Activated B cell treated with CpG ODN at 0.5 μM for 24 hours (primary cell): ENCODE measurements at regions not wholly inside any gene's neighbourhood (a gene's known extent, or its start where the extent isn't known, plus 50 kb on each side); places are given as distances from the start of the nearest gene placed in this dataset.

ENCODE experiments used
- ATAC-seq: fragments of 200-7000 bp; cut with Tn5 transposase; one replicate; pipeline ENCODE4 v1.10.0; 2021; ENCODE audit warnings: low read depth, mild to moderate bottlenecking, moderate library complexity
- CTCF ChIA-PET: fragments of 350-600 bp; sonication (Branson Sonifier 250); formaldehyde crosslinking; loops from one replicate; lab custom pipeline; 2021; ENCODE audit warnings: antibody characterized with exemption; lab: Charles Lee
- POLR2A ChIA-PET: fragments of 350-600 bp; sonication (Branson Sonifier 250); formaldehyde crosslinking; loops from one replicate; lab custom pipeline; 2021; ENCODE audit warnings: antibody characterized with exemption; lab: Charles Lee
- DNase-seq: peaks from one replicate; pipeline ENCODE4 v3.0.0; 2022
- H3K27ac Mint-ChIP-seq: one replicate; pipeline ENCODE4 v1.8.0; 2020; ENCODE audit warnings: mixed read lengths
- H3K27me3 Mint-ChIP-seq: one replicate; pipeline ENCODE4 v1.8.0; 2021; ENCODE audit warnings: mixed read lengths
- H3K36me3 Mint-ChIP-seq: one replicate; pipeline ENCODE4 v1.8.0; 2021; ENCODE audit warnings: low read depth, mixed read lengths
- H3K4me1 Mint-ChIP-seq: one replicate; pipeline ENCODE4 v1.8.0; 2021; ENCODE audit warnings: mixed read lengths
- H3K4me3 Mint-ChIP-seq: one replicate; pipeline ENCODE4 v1.8.0; 2020; ENCODE audit warnings: mild to moderate bottlenecking, mixed read lengths
- H3K9me3 Mint-ChIP-seq: one replicate; pipeline ENCODE4 v1.8.0; 2020; ENCODE audit warnings: mixed read lengths
- CTCF ChIP-seq: fragments of 200-600 bp; IDR thresholded peaks from one replicate; pipeline ENCODE4 v1.8.0; 2022; ENCODE audit warnings: antibody characterized with exemption, mild to moderate bottlenecking
- intact Hi-C: fragments of 100-400 bp; cut with micrococcal nuclease; formaldehyde crosslinking; loops from one replicate; pipeline ENCODE4 v1.15.1; 2024

GRCh38 chr18:41899535-41899934 is 55.5 kb upstream of the PIK3C3 start:
- intact Hi-C loops, result no loop called here
- TF ChIP-seq CTCF, result no peak
- Mint-ChIP-seq H3K4me3 (no peak overlapping the region), H3K9me3 (peaks cover 2% of the 10 kb centered on the region), H3K36me3 (no peaks in the 10 kb centered on the region), H3K4me1 (no peaks in the 10 kb centered on the region), H3K27me3 (no peaks in the 10 kb centered on the region), H3K27ac (no peak overlapping the region)
- no peak for DNase-seq
- CTCF ChIA-PET, result no interaction called here
- POLR2A ChIA-PET, result no interaction called here
- no peak for ATAC-seq

- intact Hi-C loops, result no loop called here
- ChIA-PET CTCF (no interaction called here), POLR2A (no interaction called here)
- Mint-ChIP-seq H3K27ac (no peak overlapping the region), H3K4me3 (no peak overlapping the region), H3K9me3 (peaks cover 2% of the 10 kb centered on the region), H3K27me3 (no peaks in the 10 kb centered on the region), H3K4me1 (no peaks in the 10 kb centered on the region), H3K36me3 (no peaks in the 10 kb centered on the region)
- DNase-seq (no peak), ATAC-seq (no peak)
- TF ChIP-seq CTCF, result no peak
Observed at GRCh38 chr18:41893432-41893831, 61.6 kb upstream of the PIK3C3 start.

GRCh38 chr18:41887100-41887499 is 67.9 kb upstream of the PIK3C3 start:
- ChIA-PET POLR2A (no interaction called here), CTCF (no interaction called here)
- Mint-ChIP-seq H3K36me3 (no peaks in the 10 kb centered on the region), H3K4me3 (no peak overlapping the region), H3K27ac (no peak overlapping the region), H3K4me1 (no peaks in the 10 kb centered on the region), H3K9me3 (no peaks in the 10 kb centered on the region), H3K27me3 (no peaks in the 10 kb centered on the region)
- DNase-seq, result no peak
- no peak for TF ChIP-seq CTCF
- intact Hi-C loops, result no loop called here
- ATAC-seq, result no peak

- Mint-ChIP-seq H3K36me3 (no peaks in the 10 kb centered on the region), H3K4me1 (no peaks in the 10 kb centered on the region), H3K9me3 (no peaks in the 10 kb centered on the region), H3K27ac (no peak overlapping the region), H3K4me3 (no peak overlapping the region), H3K27me3 (no peaks in the 10 kb centered on the region)
- ChIA-PET POLR2A (no interaction called here), CTCF (no interaction called here)
- ATAC-seq, result no peak
- DNase-seq, result no peak
- no peak for TF ChIP-seq CTCF
- intact Hi-C loops, result no loop called here
Observed at GRCh38 chr18:41886126-41886807, 68.8 kb upstream of the PIK3C3 start.

- H3K9me3 Mint-ChIP-seq, result no peaks in the 10 kb centered on the region
Observed at GRCh38 chr18:41881285-41881684, 73.7 kb upstream of the PIK3C3 start.

More at GRCh38 chr18:41881285-41881684, 73.7 kb upstream of the PIK3C3 start:
- POLR2A ChIA-PET, result no interaction called here
- Mint-ChIP-seq H3K4me3 (no peak overlapping the region), H3K27me3 (no peaks in the 10 kb centered on the region), H3K27ac (no peak overlapping the region), H3K4me1 (no peaks in the 10 kb centered on the region), H3K36me3 (no peaks in the 10 kb centered on the region)
- CTCF ChIA-PET, result no interaction called here
- no peak for ATAC-seq
- TF ChIP-seq CTCF, result no peak
- intact Hi-C loops, result no loop called here
- no peak for DNase-seq
